ENCODE measurements at regions not wholly inside any gene's neighbourhood (a gene's known extent, or its start where the extent isn't known, plus 50 kb on each side); places are given as distances from the start of the nearest gene placed in this dataset.

- TF ChIP-seq CTCF (IDR thresholded peaks at IDR 0.05) (no peak), POLR2A (IDR thresholded peaks at IDR 0.05) (no peak)
Measured at GRCh38 chr6:106011476-106011875, 74.7 kb upstream of the PRDM1 start.

Data from testis (tissue), 2 donors.